SU-DHL-6 (cell line): ENCODE measurements at regions not wholly inside any gene's neighbourhood (a gene's known extent, or its start where the extent isn't known, plus 50 kb on each side); places are given as distances from the start of the nearest gene placed in this dataset.

ENCODE experiments used
- CTCF ChIP-seq: fragments of 200-600 bp; sonication (generic); IDR thresholded peaks from one replicate; pipeline ENCODE4 v1.5.1; 2017; ENCODE audit warnings: antibody characterized with exemption, mild to moderate bottlenecking, low read length, moderate library complexity; ENCODE audit not compliant: insufficient read depth, poor library complexity, severe bottlenecking
- EZH2phosphoT487 ChIP-seq: fragments of 200-600 bp; sonication (generic), shearing (Covaris generic); conservative IDR thresholded peaks from 2 replicates; pipeline ENCODE4 v1.6.1; 2018; ENCODE audit warnings: mild to moderate bottlenecking, antibody characterized with exemption, low read length, moderate library complexity, mixed read lengths

- no peak for TF ChIP-seq CTCF
- no peak for TF ChIP-seq EZH2phosphoT487
These were observed 2041.1 kb downstream of the OLFM4 start for GRCh38 chr13:55069746-55070145.
